ENCODE measurements at regions not wholly inside any gene's neighbourhood (a gene's known extent, or its start where the extent isn't known, plus 50 kb on each side); places are given as distances from the start of the nearest gene placed in this dataset.
"Not testable (repeated sequence)": the region's sequence is repeated elsewhere in the genome, so short reads cannot be mapped to it uniquely, and the experiment has no call there.

DNA sequence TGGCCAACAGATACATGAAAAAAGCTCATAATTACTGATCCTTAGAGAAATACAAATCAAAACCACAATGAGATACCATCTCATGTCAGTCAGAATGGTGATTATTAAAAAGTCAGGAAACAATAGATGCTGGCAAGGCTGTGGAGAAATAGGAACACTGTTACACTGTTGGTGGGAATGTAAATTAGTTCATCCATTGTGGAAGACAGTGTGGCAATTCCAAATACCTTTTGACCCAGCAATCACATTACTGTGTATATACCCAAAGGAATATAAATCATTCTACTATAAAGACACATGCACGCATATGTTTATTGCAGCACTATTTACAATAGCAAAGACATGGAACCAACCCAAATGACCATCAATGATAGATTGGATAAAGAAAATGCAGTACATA lies 583.9 kb upstream of the GALNTL6 start:
- TF ChIP-seq, protein P1, sequence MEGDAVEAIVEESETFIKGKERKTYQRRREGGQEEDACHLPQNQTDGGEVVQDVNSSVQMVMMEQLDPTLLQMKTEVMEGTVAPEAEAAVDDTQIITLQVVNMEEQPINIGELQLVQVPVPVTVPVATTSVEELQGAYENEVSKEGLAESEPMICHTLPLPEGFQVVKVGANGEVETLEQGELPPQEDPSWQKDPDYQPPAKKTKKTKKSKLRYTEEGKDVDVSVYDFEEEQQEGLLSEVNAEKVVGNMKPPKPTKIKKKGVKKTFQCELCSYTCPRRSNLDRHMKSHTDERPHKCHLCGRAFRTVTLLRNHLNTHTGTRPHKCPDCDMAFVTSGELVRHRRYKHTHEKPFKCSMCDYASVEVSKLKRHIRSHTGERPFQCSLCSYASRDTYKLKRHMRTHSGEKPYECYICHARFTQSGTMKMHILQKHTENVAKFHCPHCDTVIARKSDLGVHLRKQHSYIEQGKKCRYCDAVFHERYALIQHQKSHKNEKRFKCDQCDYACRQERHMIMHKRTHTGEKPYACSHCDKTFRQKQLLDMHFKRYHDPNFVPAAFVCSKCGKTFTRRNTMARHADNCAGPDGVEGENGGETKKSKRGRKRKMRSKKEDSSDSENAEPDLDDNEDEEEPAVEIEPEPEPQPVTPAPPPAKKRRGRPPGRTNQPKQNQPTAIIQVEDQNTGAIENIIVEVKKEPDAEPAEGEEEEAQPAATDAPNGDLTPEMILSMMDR (IDR thresholded peaks at IDR 0.05; ENCODE audit: extremely low read depth in 1 of 2, insufficient read depth in 1 of 2, low read depth in 1 of 2, low read length in 2 of 2): not testable (repeated sequence)
- TF ChIP-seq POLR2A (IDR thresholded peaks at IDR 0.05; ENCODE audit: low read depth, low read length); POLR2AphosphoS5 (IDR thresholded peaks at IDR 0.05; ENCODE audit: insufficient read depth, low read depth, low read length); JUN (IDR thresholded peaks at IDR 0.05; ENCODE audit: borderline replicate concordance, insufficient read depth, insufficient read length, low read depth); EZH2 (IDR thresholded peaks at IDR 0.05; ENCODE audit: borderline replicate concordance, low read depth, low read length, severe bottlenecking): not testable (repeated sequence)
